Upper lobe of left lung (tissue), 4 donors: ENCODE measurements at regions not wholly inside any gene's neighbourhood (a gene's known extent, or its start where the extent isn't known, plus 50 kb on each side); places are given as distances from the start of the nearest gene placed in this dataset.

Experiments
- CTCF ChIP-seq, 6 experiments: fragments of 450-650 bp in 4 of 6; fragments of 200-600 bp in 2 of 6; sonication (generic) in 2 of 6; IDR thresholded peaks; one replicate each; pipeline ENCODE4 v1.5.1; 2016 to 2019; ENCODE audit warnings: antibody characterized with exemption in 6 of 6
- POLR2A ChIP-seq, 4 donors: fragments of 450-650 bp; IDR thresholded peaks; one replicate each; pipeline ENCODE4 v1.5.1; 2016 to 2017; ENCODE audit warnings: antibody characterized with exemption in 4 of 4, mild to moderate bottlenecking in 2 of 4

GRCh38 chr2:150020937-150021673 is 433.5 kb upstream of the MMADHC start:
- TF ChIP-seq POLR2A (IDR thresholded peaks at IDR 0.05) = no peak
- TF ChIP-seq CTCF (IDR thresholded peaks at IDR 0.05) = no peak
